Pancreas (tissue), 10 donors: ENCODE measurements at regions not wholly inside any gene's neighbourhood (a gene's known extent, or its start where the extent isn't known, plus 50 kb on each side); places are given as distances from the start of the nearest gene placed in this dataset.

ENCODE experiments used
- ATAC-seq, 4 donors: fragments of 200-7000 bp; cut with Tn5 transposase; one replicate each; pipeline versions ENCODE4 v1.8.0 to v1.9.1; 2020; ENCODE audit warnings: mild to moderate bottlenecking in 4 of 4, moderate library complexity in 4 of 4
- DNase-seq, 6 donors: peaks; one replicate each; pipeline ENCODE4 v3.0.0-alpha.2; 2020
- FAIRE-seq: peaks from 2 replicates; lab custom pipeline; 2012; peaks lifted over from hg19 to GRCh38; lab: Jason Lieb, UNC
- H3K27ac ChIP-seq, 4 donors: fragments of 200-600 bp; sonication (generic); 1 replicate in 3 of 4; 2 replicates in 1 of 4; pipeline versions ENCODE4 v1.5.0 to v1.8.0; 2020
- H3K27me3 ChIP-seq, 4 donors: fragments of 200-600 bp; one replicate each; pipeline ENCODE4 v1.8.0; 2021
- H3K36me3 ChIP-seq, 3 donors: fragments of 200-600 bp; sonication (generic) in 1 of 3; one replicate each; pipeline versions ENCODE4 v1.5.0 to v1.8.0; 2020 to 2021
- H3K4me1 ChIP-seq, 3 donors: fragments of 200-600 bp; one replicate each; pipeline ENCODE4 v1.8.0; 2021
- H3K4me3 ChIP-seq, 4 donors: fragments of 200-600 bp; sonication (generic) in 2 of 4; one replicate each; pipeline versions ENCODE4 v1.5.0 to v1.8.0; 2020 to 2021
- H3K9me3 ChIP-seq, 4 donors: fragments of 200-600 bp; one replicate each; pipeline ENCODE4 v1.8.0; 2021
- WGBS, 2 donors: extraction: QIAGEN DNeasy Blood & Tissue Kit; methylation state at CpG; one replicate each; pipeline ENCODE4 v1.1.7; 2013; 5-methylcytosine and 5-hydroxymethylcytosine counted together
- intact Hi-C, 3 donors: fragments of 100-400 bp; cut with DNase I; formaldehyde crosslinking; loops; one replicate each; pipeline versions ENCODE4 v1.11.1 to v1.14.2; 2022
- TF ChIP-seq, protein P1 (sequence below), 4 donors: fragments of 200-600 bp; sonication (generic) in 3 of 4; IDR thresholded peaks; one replicate each; pipeline versions ENCODE4 v1.5.0 to v1.8.0; 2021; ENCODE audit warnings: antibody characterized with exemption in 4 of 4
- donor health status: healthy with polysubstance abuse.
- donor health status: DM: no; HTN: no; CAD: no; lungs with moderate emphysema.
- donor health status: DM: no; HTN: no; CAD: no.
- donor health status: control.
- donor health status: control.
- donor health status: Bipolar disorder and iron deficiency.
- donor health status: DM: yes; HTN: yes; CAD: no.
- donor health status: DM: no; HTN: no; CAD: no.
- donor health status: DM: no; HTN: no; CAD: no.
- donor health status: DM: yes; HTN: yes; CAD: no.

GRCh38 chr2:19542796-19543662, 184.6 kb upstream of the OSR1 start:
- no peak for DNase-seq
- FAIRE-seq: no peak
- no peak for ATAC-seq

GRCh38 chr2:19541884-19542283, 183.5 kb upstream of the OSR1 start:
- Histone ChIP-seq H3K4me1 (no peaks in the 10 kb centered on the region), H3K9me3 (no peaks in the 10 kb centered on the region), H3K27ac (no peak overlapping the region), H3K27me3 (no peaks in the 10 kb centered on the region), H3K36me3 (no peaks in the 10 kb centered on the region), H3K4me3 (no peak overlapping the region)
- WGBS, 2 donors: 69 to 72% methylated on average over 4 of the region's 4 CpGs
- no peak for DNase-seq
- TF ChIP-seq, protein P1, sequence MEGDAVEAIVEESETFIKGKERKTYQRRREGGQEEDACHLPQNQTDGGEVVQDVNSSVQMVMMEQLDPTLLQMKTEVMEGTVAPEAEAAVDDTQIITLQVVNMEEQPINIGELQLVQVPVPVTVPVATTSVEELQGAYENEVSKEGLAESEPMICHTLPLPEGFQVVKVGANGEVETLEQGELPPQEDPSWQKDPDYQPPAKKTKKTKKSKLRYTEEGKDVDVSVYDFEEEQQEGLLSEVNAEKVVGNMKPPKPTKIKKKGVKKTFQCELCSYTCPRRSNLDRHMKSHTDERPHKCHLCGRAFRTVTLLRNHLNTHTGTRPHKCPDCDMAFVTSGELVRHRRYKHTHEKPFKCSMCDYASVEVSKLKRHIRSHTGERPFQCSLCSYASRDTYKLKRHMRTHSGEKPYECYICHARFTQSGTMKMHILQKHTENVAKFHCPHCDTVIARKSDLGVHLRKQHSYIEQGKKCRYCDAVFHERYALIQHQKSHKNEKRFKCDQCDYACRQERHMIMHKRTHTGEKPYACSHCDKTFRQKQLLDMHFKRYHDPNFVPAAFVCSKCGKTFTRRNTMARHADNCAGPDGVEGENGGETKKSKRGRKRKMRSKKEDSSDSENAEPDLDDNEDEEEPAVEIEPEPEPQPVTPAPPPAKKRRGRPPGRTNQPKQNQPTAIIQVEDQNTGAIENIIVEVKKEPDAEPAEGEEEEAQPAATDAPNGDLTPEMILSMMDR (IDR thresholded peaks at IDR 0.05): no peak
- intact Hi-C loops: no loop called here
- no peak for FAIRE-seq
- ATAC-seq: no peak

More at GRCh38 chr2:19542796-19543662, 184.6 kb upstream of the OSR1 start:
- Histone ChIP-seq H3K27me3 (no peaks in the 10 kb centered on the region), H3K36me3 (no peaks in the 10 kb centered on the region), H3K4me1 (no peaks in the 10 kb centered on the region), H3K9me3 (no peaks in the 10 kb centered on the region), H3K4me3 (no peak overlapping the region), H3K27ac (no peak overlapping the region)
- intact Hi-C loops: no loop called here
- TF ChIP-seq, protein P1 (IDR thresholded peaks at IDR 0.05): no peak
- whole genome bisulfite sequencing, 2 donors: 73 to 86% methylated on average over 8 of the region's 8 CpGs

GRCh38 chr2:19540739-19541525, 182.5 kb upstream of the OSR1 start:
- no peak for DNase-seq
- H3K27ac ChIP-seq: no peak overlapping the region
- FAIRE-seq: peak; percentile 64
- no peaks in the 10 kb centered on the region for H3K27me3 ChIP-seq
- TF ChIP-seq, protein P1 (IDR thresholded peaks at IDR 0.05): no peak
- WGBS, 2 donors: 48 to 54% methylated on average over 7 of the region's 7 CpGs
- intact Hi-C loops: no loop called here
- no peak overlapping the region for H3K4me3 ChIP-seq
- no peaks in the 10 kb centered on the region for H3K36me3 ChIP-seq
- H3K9me3 ChIP-seq: no peaks in the 10 kb centered on the region
- peak; percentile 38 to 78 (median 62) for ATAC-seq
- H3K4me1 ChIP-seq: no peaks in the 10 kb centered on the region

GRCh38 chr2:19538411-19538963, 180.1 kb upstream of the OSR1 start:
- intact Hi-C loops: no loop called here
- Histone ChIP-seq H3K4me1 (no peaks in the 10 kb centered on the region), H3K9me3 (no peaks in the 10 kb centered on the region), H3K27me3 (no peaks in the 10 kb centered on the region), H3K36me3 (no peaks in the 10 kb centered on the region), H3K4me3 (no peak overlapping the region), H3K27ac (peak overlapping the region in 1 of 4 donors; percentile 27)
- FAIRE-seq: peak; percentile 67
- TF ChIP-seq, protein P1 (IDR thresholded peaks at IDR 0.05): no peak
- DNase-seq: no peak
- WGBS, 2 donors: 64 to 74% methylated on average over 7 of the region's 7 CpGs
- ATAC-seq: peak in 3 of 4 donors; percentile 70 to 80 (median 80)
